ENCODE measurements at regions not wholly inside any gene's neighbourhood (a gene's known extent, or its start where the extent isn't known, plus 50 kb on each side); places are given as distances from the start of the nearest gene placed in this dataset.
"Not testable (repeated sequence)": the region's sequence is repeated elsewhere in the genome, so short reads cannot be mapped to it uniquely, and the experiment has no call there.

DNA sequence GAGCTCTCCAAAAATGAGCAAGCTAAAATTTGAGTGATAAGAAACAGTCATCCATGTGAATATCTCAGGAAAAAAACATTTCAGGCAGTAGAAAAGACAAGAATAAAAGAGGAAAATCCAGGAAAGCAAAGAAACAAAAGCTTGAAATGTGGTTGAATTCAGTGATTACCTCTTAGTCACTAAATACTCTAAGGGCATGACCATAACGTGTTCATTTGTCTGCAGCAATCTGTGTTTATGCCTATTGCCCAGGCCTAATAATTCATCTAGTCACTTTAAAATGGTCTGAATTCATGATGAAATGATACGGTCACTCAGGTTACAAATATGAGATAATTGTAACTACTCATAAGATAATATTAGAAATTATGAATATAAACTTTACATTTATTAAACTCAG, 837.9 kb downstream of the STPG2 start:
- no peak overlapping the region for H3K27ac ChIP-seq
- ChIA-PET CTCF (interaction anchor here (0.7 kb wide), 1 partner anchor 58 kb away, joined by 3 read pairs; no protein-coding TSS in a partner anchor), POLR2A (ENCODE audit: low non-redundant PET) (no interaction called here)
- TF ChIP-seq, protein P1, sequence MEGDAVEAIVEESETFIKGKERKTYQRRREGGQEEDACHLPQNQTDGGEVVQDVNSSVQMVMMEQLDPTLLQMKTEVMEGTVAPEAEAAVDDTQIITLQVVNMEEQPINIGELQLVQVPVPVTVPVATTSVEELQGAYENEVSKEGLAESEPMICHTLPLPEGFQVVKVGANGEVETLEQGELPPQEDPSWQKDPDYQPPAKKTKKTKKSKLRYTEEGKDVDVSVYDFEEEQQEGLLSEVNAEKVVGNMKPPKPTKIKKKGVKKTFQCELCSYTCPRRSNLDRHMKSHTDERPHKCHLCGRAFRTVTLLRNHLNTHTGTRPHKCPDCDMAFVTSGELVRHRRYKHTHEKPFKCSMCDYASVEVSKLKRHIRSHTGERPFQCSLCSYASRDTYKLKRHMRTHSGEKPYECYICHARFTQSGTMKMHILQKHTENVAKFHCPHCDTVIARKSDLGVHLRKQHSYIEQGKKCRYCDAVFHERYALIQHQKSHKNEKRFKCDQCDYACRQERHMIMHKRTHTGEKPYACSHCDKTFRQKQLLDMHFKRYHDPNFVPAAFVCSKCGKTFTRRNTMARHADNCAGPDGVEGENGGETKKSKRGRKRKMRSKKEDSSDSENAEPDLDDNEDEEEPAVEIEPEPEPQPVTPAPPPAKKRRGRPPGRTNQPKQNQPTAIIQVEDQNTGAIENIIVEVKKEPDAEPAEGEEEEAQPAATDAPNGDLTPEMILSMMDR (conservative IDR thresholded peaks at IDR 0.05; ENCODE audit: low read depth): no peak
- no peak for DNase-seq (ENCODE audit: low spot score)

GRCh38 chr4:97309121-97309520, 834.2 kb downstream of the STPG2 start:
- DNase-seq (ENCODE audit: low spot score): no peak
- ChIA-PET POLR2A (ENCODE audit: low non-redundant PET) (no interaction called here), CTCF (interaction anchor here (0.6 kb wide), 1 partner anchor 1094 kb away, joined by 3 read pairs; no protein-coding TSS in a partner anchor)
- no peak overlapping the region for H3K27ac ChIP-seq
- TF ChIP-seq, protein P1 (conservative IDR thresholded peaks at IDR 0.05; ENCODE audit: low read depth): no peak

- H3K27ac ChIP-seq: no peak overlapping the region
- DNase-seq (ENCODE audit: low spot score): no peak
- TF ChIP-seq, protein P1 (conservative IDR thresholded peaks at IDR 0.05; ENCODE audit: low read depth): no peak
- CTCF ChIA-PET: no interaction called here
- POLR2A ChIA-PET (ENCODE audit: low non-redundant PET): no interaction called here
These were observed 826.1 kb downstream of the STPG2 start for GRCh38 chr4:97317201-97317600.

GRCh38 chr4:97317671-97318070, 825.6 kb downstream of the STPG2 start:
- TF ChIP-seq, protein P1 (conservative IDR thresholded peaks at IDR 0.05; ENCODE audit: low read depth): no peak
- no peak for DNase-seq (ENCODE audit: low spot score)
- POLR2A ChIA-PET (ENCODE audit: low non-redundant PET): no interaction called here
- H3K27ac ChIP-seq: no peak overlapping the region
- CTCF ChIA-PET: no interaction called here

- CTCF ChIA-PET; DNase-seq (ENCODE audit: low spot score); H3K27ac ChIP-seq; POLR2A ChIA-PET (ENCODE audit: low non-redundant PET): not testable (repeated sequence)
These were observed 817.5 kb downstream of the STPG2 start for GRCh38 chr4:97325751-97326150.

- H3K27ac ChIP-seq: no peak overlapping the region
- POLR2A ChIA-PET (ENCODE audit: low non-redundant PET): no interaction called here
- TF ChIP-seq, protein P1 (conservative IDR thresholded peaks at IDR 0.05; ENCODE audit: low read depth): no peak
- CTCF ChIA-PET: no interaction called here
- DNase-seq (ENCODE audit: low spot score): no peak
These were observed 812.4 kb downstream of the STPG2 start for GRCh38 chr4:97330917-97331316.

DNA sequence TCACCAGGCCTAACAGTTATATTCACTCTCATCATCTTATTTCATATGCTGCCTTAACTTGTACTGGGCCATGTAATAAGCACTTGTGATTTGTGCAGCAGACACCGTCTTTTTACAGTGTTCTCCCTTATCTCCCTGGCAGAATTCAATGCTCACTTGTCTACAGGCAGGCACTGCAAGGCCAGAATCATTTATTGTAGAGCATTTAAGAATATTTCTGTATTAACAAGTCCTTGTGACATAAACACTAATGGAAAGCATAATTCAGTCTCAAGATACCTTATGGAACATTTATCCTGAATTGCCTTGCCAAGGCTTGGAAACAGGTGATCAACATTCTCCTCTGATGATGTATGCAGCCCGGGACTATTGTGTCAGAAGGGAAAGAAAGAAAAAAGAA, 808.9 kb downstream of the STPG2 start:
- no peak for DNase-seq (ENCODE audit: low spot score)
- ChIA-PET POLR2A (ENCODE audit: low non-redundant PET) (no interaction called here), CTCF (no interaction called here)
- H3K27ac ChIP-seq: no peak overlapping the region
- TF ChIP-seq, protein P1 (conservative IDR thresholded peaks at IDR 0.05; ENCODE audit: low read depth): no peak
